K562 (cell line): ENCODE measurements at regions not wholly inside any gene's neighbourhood (a gene's known extent, or its start where the extent isn't known, plus 50 kb on each side); places are given as distances from the start of the nearest gene placed in this dataset.

ENCODE experiments used
- ATAC-seq: fragments of 200-7000 bp; cut with Tn5 transposase; 3 replicates; pipeline ENCODE4 v1.9.1; 2020; ENCODE audit warnings: moderate library complexity
- BruUV-seq: library from RNA; stranded (reverse); fragments of 400-500 nt; replicated peaks from 2 replicates; lab custom pipeline; 2021; lab: Mats Ljungman, UMichigan
- CTCF ChIA-PET: fragments of 300-600 bp; formaldehyde crosslinking; extraction: SDS; loops from one replicate; lab custom pipeline; 2021; ENCODE audit warnings: low intra/inter-chr PET ratio; lab: Yijun Ruan, JAX
- POLR2A ChIA-PET: fragments of 300-600, 350-650 bp; sonication (Branson Sonifier 250); formaldehyde crosslinking; extraction: SDS; loops from one replicate; lab custom pipeline; 2021; ENCODE audit warnings: antibody characterized with exemption, inconsistent platforms; lab: Yijun Ruan, JAX
- DNase-seq, 4 experiments: peaks; one replicate each; pipeline versions ENCODE4 v3.0.0 to v3.0.0-alpha.2; 2011 to 2018; ENCODE audit warnings: low spot score in 3 of 4, mixed read lengths in 3 of 4; ENCODE audit errors: extremely low read depth in 1 of 4
- FAIRE-seq: peaks from 2 replicates; lab custom pipeline; 2011; peaks lifted over from hg19 to GRCh38; lab: Jason Lieb, UNC
- H2AFZ ChIP-seq: 2 replicates; pipeline ENCODE4 v1.6.0; 2011; ENCODE audit warnings: low read depth, low read length, control low read depth, inconsistent platforms
- H3K27ac ChIP-seq: fragments of 200-600 bp; 3 replicates; pipeline ENCODE4 v1.8.0; 2011; ENCODE audit warnings: low read depth, mild to moderate bottlenecking, control low read depth, inconsistent platforms, low read length, moderate library complexity, mixed read lengths; ENCODE audit errors: extremely low read depth
- H3K27me3 ChIP-seq, 2 experiments: fragments of 300-600 bp in 1 of 2; 2 replicates in 1 of 2; 3 replicates in 1 of 2; pipeline versions ENCODE4 v1.6.0 to v1.8.0; 2011; ENCODE audit warnings: inconsistent platforms in 2 of 2, low read length in 2 of 2, mild to moderate bottlenecking in 1 of 2, mixed read lengths in 1 of 2, moderate library complexity in 1 of 2; ENCODE audit not compliant: control insufficient read depth in 2 of 2, insufficient read depth in 2 of 2
- H3K36me3 ChIP-seq: fragments of 300-600 bp; 3 replicates; pipeline ENCODE4 v1.8.0; 2011; ENCODE audit warnings: mild to moderate bottlenecking, low read length, inconsistent platforms; ENCODE audit not compliant: control insufficient read depth, insufficient read depth
- H3K4me1 ChIP-seq, 2 experiments: fragments of 200-600 bp in 1 of 2; replicated peaks in 1 of 2; 2 replicates in 1 of 2; 3 replicates in 1 of 2; pipeline versions ENCODE4 v1.5.1 to v1.8.0; 2011; ENCODE audit warnings: inconsistent platforms in 2 of 2, low read length in 2 of 2, mild to moderate bottlenecking in 1 of 2, mixed read lengths in 1 of 2, moderate library complexity in 1 of 2; ENCODE audit not compliant: control insufficient read depth in 2 of 2, insufficient read depth in 2 of 2
- H3K4me2 ChIP-seq: 2 replicates; pipeline ENCODE4 v1.6.1; 2011; ENCODE audit warnings: low read length, control low read depth, inconsistent platforms, mixed read lengths; ENCODE audit not compliant: insufficient read depth
- H3K4me3 ChIP-seq: fragments of 200-600 bp; sonication (generic), shearing (Covaris generic); 2 replicates; pipeline ENCODE4 v1.5.1; 2016; ENCODE audit warnings: control low read depth, inconsistent platforms
- H3K79me2 ChIP-seq: fragments of 200-600 bp; 3 replicates; pipeline ENCODE4 v1.8.0; 2011; ENCODE audit warnings: low read length, inconsistent platforms; ENCODE audit not compliant: control insufficient read depth, insufficient read depth
- H3K9ac ChIP-seq, 2 experiments: 2 replicates each; pipeline versions ENCODE4 v1.6.0 to v1.6.1; 2011; ENCODE audit warnings: low read depth in 2 of 2, low read length in 2 of 2, control low read depth in 1 of 2, inconsistent platforms in 1 of 2, mild to moderate bottlenecking in 1 of 2, mixed read lengths in 1 of 2; ENCODE audit not compliant: insufficient read depth in 1 of 2
- H3K9me1 ChIP-seq: one replicate; pipeline ENCODE4 v1.6.0; 2011; ENCODE audit warnings: inconsistent platforms, mild to moderate bottlenecking, low read length, moderate library complexity; ENCODE audit not compliant: control insufficient read depth, insufficient read depth
- H3K9me3 ChIP-seq: replicated peaks from 2 replicates; pipeline ENCODE4 v1.5.1; 2011; ENCODE audit warnings: low read depth, low read length, inconsistent platforms; ENCODE audit not compliant: control insufficient read depth, insufficient read depth
- H4K20me1 ChIP-seq: replicated peaks from 2 replicates; pipeline ENCODE4 v1.6.1; 2011; ENCODE audit warnings: low read length, inconsistent platforms, mixed read lengths; ENCODE audit not compliant: control insufficient read depth, insufficient read depth
- RBM25 ChIP-seq: fragments of 200-400 bp; formaldehyde crosslinking; IDR thresholded peaks from 2 replicates; pipeline ENCODE4 v1.6.1; 2018; ENCODE audit warnings: low read length, low read depth, moderate library complexity; ENCODE audit not compliant: severe bottlenecking
- SREBF1 ChIP-seq: fragments of 150-350 bp; IDR thresholded peaks from 2 replicates; pipeline ENCODE4 v1.6.1; 2014; ENCODE audit warnings: antibody characterized with exemption, low read depth, low read length, borderline replicate concordance
- WGBS: fragments of 100-300 bp; shearing (Covaris generic); methylation state at CpG from one replicate; pipeline ENCODE4 v1.1.6; 2016; ENCODE audit warnings: low coverage, mixed read lengths; ENCODE audit not compliant: insufficient coverage; ENCODE audit errors: missing lambda C conversion rate; 5-methylcytosine and 5-hydroxymethylcytosine counted together
- in situ Hi-C: fragments of 300-500 bp; cut with MboI; formaldehyde crosslinking; loops from 4 replicates; pipeline ENCODE4 v1.15.0; 2018; ENCODE audit warnings: inconsistent platforms, mixed read lengths
- intact Hi-C: fragments of 100-400 bp; cut with micrococcal nuclease; formaldehyde crosslinking; loops from 2 replicates; pipeline ENCODE4 v1.14.2; 2022

- H3K27me3 ChIP-seq = peaks cover 7 to 60% of the 10 kb centered on the region in 2 experiments; a peak in 4 of 5 replicates
- H3K4me2 ChIP-seq = no peak overlapping the region
- peaks cover 0 to 6% of the 10 kb centered on the region in 2 experiments; a peak in 2 of 5 replicates for H3K4me1 ChIP-seq
- H3K27ac ChIP-seq = no peak overlapping the region
- no peaks in the 10 kb centered on the region for H3K36me3 ChIP-seq
- POLR2A ChIA-PET = no interaction called here
- no peaks in the 10 kb centered on the region for H3K9me3 ChIP-seq
- ATAC-seq = no peak
- intact Hi-C loops = loop anchor here (5.0 kb wide), 1 partner anchor 106 kb away; the partner anchor contains the start of gene RUNX3
- H4K20me1 ChIP-seq = peaks cover 9% of the 10 kb centered on the region; the same call in 1 of the 2 replicates
- WGBS = under 1% methylated on average over 4 of the region's 4 CpGs
- no peaks in the 10 kb centered on the region for H3K9me1 ChIP-seq
- H3K79me2 ChIP-seq = no peaks in the 10 kb centered on the region
- DNase-seq = no peak
- no peak overlapping the region for H3K9ac ChIP-seq
- no peak overlapping the region for H3K4me3 ChIP-seq
- H2AFZ ChIP-seq = no peak overlapping the region
- in situ Hi-C loops = no loop called here
- no peak for FAIRE-seq
- CTCF ChIA-PET = interaction anchor here (0.7 to 2.7 kb wide), 3 partner anchors 63 to 191 kb away, joined by 3 to 20 read pairs (median 8); no protein-coding TSS in a partner anchor
- peak; percentile 92 for TF ChIP-seq RBM25
- TF ChIP-seq SREBF1 = no peak
- BruUV-seq = no TSS peak
Measured at GRCh38 chr1:25038699-25039098, 108.6 kb upstream of the RUNX3 start.
